ENCODE measurements at regions not wholly inside any gene's neighbourhood (a gene's known extent, or its start where the extent isn't known, plus 50 kb on each side); places are given as distances from the start of the nearest gene placed in this dataset.

GRCh38 chr13:33575378-33575777, 242.6 kb upstream of the RFC3 start:
- Mint-ChIP-seq H3K27me3 (ENCODE audit: low read depth, unreplicated experiment) (no peaks in the 10 kb centered on the region), H3K9me3 (ENCODE audit: unreplicated experiment) (no peaks in the 10 kb centered on the region), H3K36me3 (ENCODE audit: low read depth, unreplicated experiment) (no peaks in the 10 kb centered on the region), H3K4me3 (ENCODE audit: unreplicated experiment) (no peak overlapping the region), H3K27ac (ENCODE audit: unreplicated experiment) (no peak overlapping the region), H3K4me1 (ENCODE audit: low read depth, unreplicated experiment) (no peaks in the 10 kb centered on the region)
- H3K4me2 ChIP-seq (ENCODE audit: low read length) = no peak overlapping the region
- no peak overlapping the region for H3K27ac ChIP-seq (ENCODE audit: low read depth, low read length)
- TF ChIP-seq, protein P1, sequence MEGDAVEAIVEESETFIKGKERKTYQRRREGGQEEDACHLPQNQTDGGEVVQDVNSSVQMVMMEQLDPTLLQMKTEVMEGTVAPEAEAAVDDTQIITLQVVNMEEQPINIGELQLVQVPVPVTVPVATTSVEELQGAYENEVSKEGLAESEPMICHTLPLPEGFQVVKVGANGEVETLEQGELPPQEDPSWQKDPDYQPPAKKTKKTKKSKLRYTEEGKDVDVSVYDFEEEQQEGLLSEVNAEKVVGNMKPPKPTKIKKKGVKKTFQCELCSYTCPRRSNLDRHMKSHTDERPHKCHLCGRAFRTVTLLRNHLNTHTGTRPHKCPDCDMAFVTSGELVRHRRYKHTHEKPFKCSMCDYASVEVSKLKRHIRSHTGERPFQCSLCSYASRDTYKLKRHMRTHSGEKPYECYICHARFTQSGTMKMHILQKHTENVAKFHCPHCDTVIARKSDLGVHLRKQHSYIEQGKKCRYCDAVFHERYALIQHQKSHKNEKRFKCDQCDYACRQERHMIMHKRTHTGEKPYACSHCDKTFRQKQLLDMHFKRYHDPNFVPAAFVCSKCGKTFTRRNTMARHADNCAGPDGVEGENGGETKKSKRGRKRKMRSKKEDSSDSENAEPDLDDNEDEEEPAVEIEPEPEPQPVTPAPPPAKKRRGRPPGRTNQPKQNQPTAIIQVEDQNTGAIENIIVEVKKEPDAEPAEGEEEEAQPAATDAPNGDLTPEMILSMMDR (IDR thresholded peaks at IDR 0.05; ENCODE audit: insufficient read depth, low read depth, low read length) = no peak
- TF ChIP-seq EZH2 (IDR thresholded peaks at IDR 0.05; ENCODE audit: insufficient read depth, low read length) = no peak
- no peak overlapping the region for H3K9ac ChIP-seq (ENCODE audit: low read length)
- no peaks in the 10 kb centered on the region for H4K20me1 ChIP-seq (ENCODE audit: insufficient read depth, low read length)
- DNase-seq (ENCODE audit: low read depth) (no peak), FAIRE-seq (no peak)
- no peak overlapping the region for H3K4me3 ChIP-seq (ENCODE audit: insufficient read depth, low read depth, low read length)
- H2AFZ ChIP-seq (ENCODE audit: low read depth, low read length) = no peak overlapping the region
- H3K79me2 ChIP-seq (ENCODE audit: insufficient read depth, low read length) = no peaks in the 10 kb centered on the region
- H3K36me3 ChIP-seq (ENCODE audit: insufficient read depth, low read length) = no peaks in the 10 kb centered on the region
- no peaks in the 10 kb centered on the region for H3K4me1 ChIP-seq (ENCODE audit: insufficient read depth, low read length)
- peaks cover 2% of the 10 kb centered on the region for H3K27me3 ChIP-seq (ENCODE audit: insufficient read depth, low read length)
- H3K9me3 ChIP-seq (ENCODE audit: insufficient read depth, low read depth, low read length) = no peaks in the 10 kb centered on the region

DNA sequence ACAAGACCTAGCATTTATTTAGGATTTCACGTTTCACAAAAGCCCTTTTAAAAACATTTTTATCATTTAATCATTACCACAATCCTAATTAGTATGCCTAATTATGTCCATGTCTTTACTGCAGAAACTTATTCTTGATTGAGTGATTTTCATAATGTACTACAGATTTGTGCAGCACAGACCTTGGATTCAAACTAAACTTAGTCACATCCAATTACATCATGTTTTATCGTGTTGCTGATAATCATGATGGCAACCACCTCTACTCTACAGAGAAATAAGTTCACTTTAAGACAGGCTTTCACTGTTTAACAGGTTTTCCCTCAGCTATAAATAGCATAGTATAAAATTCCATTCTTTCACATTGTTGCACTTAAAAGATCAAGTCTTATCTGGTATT, 240.9 kb upstream of the RFC3 start:
- H3K27ac Mint-ChIP-seq (ENCODE audit: unreplicated experiment) = no peak overlapping the region
- no peak for FAIRE-seq

DNA sequence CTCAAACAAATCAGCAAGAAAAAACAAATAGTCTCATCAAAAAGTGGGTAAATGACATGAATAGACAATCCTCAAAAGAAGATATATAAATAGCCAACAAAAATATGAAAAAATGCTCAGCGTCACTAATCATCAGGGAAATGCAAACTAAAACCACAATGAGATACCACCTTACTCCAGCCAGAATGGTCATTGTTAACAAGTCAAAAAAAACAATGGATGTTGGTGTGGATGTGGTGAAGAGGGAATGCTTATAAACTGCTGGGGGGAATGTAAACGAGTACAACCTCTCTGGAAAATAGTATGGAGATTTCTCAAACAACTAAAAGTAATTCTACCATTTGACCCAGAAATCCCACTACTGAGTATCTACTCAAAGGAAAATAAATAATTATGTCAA, 239.2 kb upstream of the RFC3 start:
- Histone ChIP-seq H3K4me2 (ENCODE audit: low read length) (no peak overlapping the region), H3K27me3 (ENCODE audit: insufficient read depth, low read length) (peaks cover 2% of the 10 kb centered on the region), H3K79me2 (ENCODE audit: insufficient read depth, low read length) (no peaks in the 10 kb centered on the region), H3K9ac (ENCODE audit: low read length) (no peak overlapping the region), H3K27ac (ENCODE audit: low read depth, low read length) (no peak overlapping the region), H3K36me3 (ENCODE audit: insufficient read depth, low read length) (no peaks in the 10 kb centered on the region), H3K9me3 (ENCODE audit: insufficient read depth, low read depth, low read length) (no peaks in the 10 kb centered on the region), H2AFZ (ENCODE audit: low read depth, low read length) (no peak overlapping the region), H3K4me1 (ENCODE audit: insufficient read depth, low read length) (no peaks in the 10 kb centered on the region), H3K4me3 (ENCODE audit: insufficient read depth, low read depth, low read length) (no peak overlapping the region), H4K20me1 (ENCODE audit: insufficient read depth, low read length) (no peaks in the 10 kb centered on the region)
- Mint-ChIP-seq H3K27me3 (ENCODE audit: low read depth, unreplicated experiment) (no peaks in the 10 kb centered on the region), H3K36me3 (ENCODE audit: low read depth, unreplicated experiment) (no peaks in the 10 kb centered on the region), H3K4me3 (ENCODE audit: unreplicated experiment) (no peak overlapping the region), H3K9me3 (ENCODE audit: unreplicated experiment) (no peaks in the 10 kb centered on the region), H3K27ac (ENCODE audit: unreplicated experiment) (no peak overlapping the region), H3K4me1 (ENCODE audit: low read depth, unreplicated experiment) (no peaks in the 10 kb centered on the region)
- FAIRE-seq (no peak), DNase-seq (ENCODE audit: low read depth) (peak; percentile 13)
- TF ChIP-seq, protein P1 (IDR thresholded peaks at IDR 0.05; ENCODE audit: insufficient read depth, low read depth, low read length) = no peak
- no peak for TF ChIP-seq EZH2 (IDR thresholded peaks at IDR 0.05; ENCODE audit: insufficient read depth, low read length)

More for the DNA sequence above, 240.9 kb upstream of the RFC3 start:
- Mint-ChIP-seq H3K9me3 (ENCODE audit: unreplicated experiment) (no peaks in the 10 kb centered on the region), H3K27me3 (ENCODE audit: low read depth, unreplicated experiment) (no peaks in the 10 kb centered on the region), H3K36me3 (ENCODE audit: low read depth, unreplicated experiment) (no peaks in the 10 kb centered on the region), H3K4me1 (ENCODE audit: low read depth, unreplicated experiment) (no peaks in the 10 kb centered on the region), H3K4me3 (ENCODE audit: unreplicated experiment) (no peak overlapping the region)
- H3K9me3 ChIP-seq (ENCODE audit: insufficient read depth, low read depth, low read length) = no peaks in the 10 kb centered on the region
- no peak overlapping the region for H2AFZ ChIP-seq (ENCODE audit: low read depth, low read length)
- H3K4me1 ChIP-seq (ENCODE audit: insufficient read depth, low read length) = no peaks in the 10 kb centered on the region
- no peaks in the 10 kb centered on the region for H3K36me3 ChIP-seq (ENCODE audit: insufficient read depth, low read length)
- DNase-seq (ENCODE audit: low read depth) = peak; percentile 25
- no peak overlapping the region for H3K27ac ChIP-seq (ENCODE audit: low read depth, low read length)
- H4K20me1 ChIP-seq (ENCODE audit: insufficient read depth, low read length) = no peaks in the 10 kb centered on the region
- no peaks in the 10 kb centered on the region for H3K79me2 ChIP-seq (ENCODE audit: insufficient read depth, low read length)
- no peak overlapping the region for H3K4me2 ChIP-seq (ENCODE audit: low read length)
- H3K27me3 ChIP-seq (ENCODE audit: insufficient read depth, low read length) = peaks cover 2% of the 10 kb centered on the region
- TF ChIP-seq, protein P1 (IDR thresholded peaks at IDR 0.05; ENCODE audit: insufficient read depth, low read depth, low read length) = no peak
- TF ChIP-seq EZH2 (IDR thresholded peaks at IDR 0.05; ENCODE audit: insufficient read depth, low read length) = no peak
- H3K9ac ChIP-seq (ENCODE audit: low read length) = no peak overlapping the region
- H3K4me3 ChIP-seq (ENCODE audit: insufficient read depth, low read depth, low read length) = no peak overlapping the region
